Heart left ventricle (tissue), 13 donors: ENCODE measurements at regions not wholly inside any gene's neighbourhood (a gene's known extent, or its start where the extent isn't known, plus 50 kb on each side); places are given as distances from the start of the nearest gene placed in this dataset.

ENCODE experiments used
- POLR2A ChIP-seq, 2 donors: fragments of 450-650 bp; IDR thresholded peaks; one replicate each; pipeline ENCODE4 v1.6.1; 2017; ENCODE audit warnings: antibody characterized with exemption in 2 of 2, mild to moderate bottlenecking in 2 of 2, moderate library complexity in 2 of 2
- TF ChIP-seq, protein P1 (sequence below), 12 donors: fragments of 200-600 bp; sonication (generic) in 4 of 12; IDR thresholded peaks; one replicate each; pipeline versions ENCODE4 v1.5.0 to v1.8.0; 2018 to 2022; ENCODE audit warnings: antibody characterized with exemption in 12 of 12, mild to moderate bottlenecking in 5 of 12
- donor health status: ischemic (EF 13 %, LVEDD 7.1; RV severe dilation, severe dysfunction).
- donor health status: DM: no; HTN: yes; CAD: no.
- donor health status: DM: no; HTN: no; CAD: no.
- donor health status: ischemic (EF 25% LVEDD 6.9; RV normal size, moderate dysfunction).
- donor health status: ischemic (EF 25% LVEDD 5.7; RV mildly dilated, moderate dysfunction).
- donor health status: ischemic (EF 35%, LVEDD 5.7; RV mildly dilated, moderate dysfunction).
- donor health status: nonischemic (EF 11% LVEDD 7.7; RV severe dilation, severe dysfunction).
- donor health status: DM: yes; HTN: yes; CAD: no.
- donor health status: PGD.
- donor health status: ischemic (EF 29% LVEDD 5.4; RV normal size, mild dysfunction).
- donor health status: nonischemic (EF 23%, LVEDD 6.1; RV moderate dilation, normal function).

DNA sequence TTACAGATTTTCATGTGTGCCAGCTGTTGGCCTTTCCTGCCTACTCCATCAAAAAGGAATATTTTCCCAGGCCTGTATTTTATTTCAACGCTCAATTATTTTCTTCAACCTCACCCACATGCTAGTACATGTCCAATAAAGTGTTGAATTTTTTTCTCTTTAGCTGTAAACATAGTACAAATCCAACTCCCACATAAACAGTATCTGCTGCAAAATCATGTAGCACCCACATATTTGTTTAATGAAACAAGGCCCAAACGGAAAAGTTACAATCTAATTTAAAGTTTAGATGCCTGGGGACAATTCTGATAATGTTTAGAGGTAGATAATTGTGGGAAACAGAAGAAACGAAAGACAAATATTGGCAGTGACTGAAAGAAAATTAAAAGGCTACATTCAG is 275.4 kb upstream of the ACVR2A start:
- TF ChIP-seq, protein P1, sequence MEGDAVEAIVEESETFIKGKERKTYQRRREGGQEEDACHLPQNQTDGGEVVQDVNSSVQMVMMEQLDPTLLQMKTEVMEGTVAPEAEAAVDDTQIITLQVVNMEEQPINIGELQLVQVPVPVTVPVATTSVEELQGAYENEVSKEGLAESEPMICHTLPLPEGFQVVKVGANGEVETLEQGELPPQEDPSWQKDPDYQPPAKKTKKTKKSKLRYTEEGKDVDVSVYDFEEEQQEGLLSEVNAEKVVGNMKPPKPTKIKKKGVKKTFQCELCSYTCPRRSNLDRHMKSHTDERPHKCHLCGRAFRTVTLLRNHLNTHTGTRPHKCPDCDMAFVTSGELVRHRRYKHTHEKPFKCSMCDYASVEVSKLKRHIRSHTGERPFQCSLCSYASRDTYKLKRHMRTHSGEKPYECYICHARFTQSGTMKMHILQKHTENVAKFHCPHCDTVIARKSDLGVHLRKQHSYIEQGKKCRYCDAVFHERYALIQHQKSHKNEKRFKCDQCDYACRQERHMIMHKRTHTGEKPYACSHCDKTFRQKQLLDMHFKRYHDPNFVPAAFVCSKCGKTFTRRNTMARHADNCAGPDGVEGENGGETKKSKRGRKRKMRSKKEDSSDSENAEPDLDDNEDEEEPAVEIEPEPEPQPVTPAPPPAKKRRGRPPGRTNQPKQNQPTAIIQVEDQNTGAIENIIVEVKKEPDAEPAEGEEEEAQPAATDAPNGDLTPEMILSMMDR (IDR thresholded peaks at IDR 0.05), result no peak
- no peak for TF ChIP-seq POLR2A (IDR thresholded peaks at IDR 0.05)
